ENCODE measurements at regions not wholly inside any gene's neighbourhood (a gene's known extent, or its start where the extent isn't known, plus 50 kb on each side); places are given as distances from the start of the nearest gene placed in this dataset.

DNA sequence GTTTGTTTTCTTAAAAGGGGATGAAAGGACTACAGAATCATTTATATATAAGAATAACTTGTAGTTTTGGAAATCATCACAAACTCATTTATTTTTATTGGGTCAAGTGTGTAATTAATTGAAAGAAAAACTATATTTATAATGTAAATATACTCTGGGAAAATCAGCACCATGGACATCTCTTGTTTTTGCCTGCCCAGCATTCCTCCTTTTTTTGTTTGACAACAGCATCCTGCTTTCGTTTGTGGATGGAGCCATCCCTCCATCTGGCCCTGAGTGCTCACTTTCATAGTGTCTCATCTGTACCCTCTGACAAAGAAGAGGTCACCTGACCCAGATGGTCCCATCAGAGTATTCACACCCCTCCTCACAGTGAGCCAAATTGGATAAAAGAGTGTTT is 308.2 kb upstream of the HTR1E start:
- TF ChIP-seq, protein P1, sequence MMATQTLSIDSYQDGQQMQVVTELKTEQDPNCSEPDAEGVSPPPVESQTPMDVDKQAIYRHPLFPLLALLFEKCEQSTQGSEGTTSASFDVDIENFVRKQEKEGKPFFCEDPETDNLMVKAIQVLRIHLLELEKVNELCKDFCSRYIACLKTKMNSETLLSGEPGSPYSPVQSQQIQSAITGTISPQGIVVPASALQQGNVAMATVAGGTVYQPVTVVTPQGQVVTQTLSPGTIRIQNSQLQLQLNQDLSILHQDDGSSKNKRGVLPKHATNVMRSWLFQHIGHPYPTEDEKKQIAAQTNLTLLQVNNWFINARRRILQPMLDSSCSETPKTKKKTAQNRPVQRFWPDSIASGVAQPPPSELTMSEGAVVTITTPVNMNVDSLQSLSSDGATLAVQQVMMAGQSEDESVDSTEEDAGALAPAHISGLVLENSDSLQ (IDR thresholded peaks at IDR 0.05): no peak
- no peak for TF ChIP-seq ZNF384 (IDR thresholded peaks at IDR 0.05)
- no peak for TF ChIP-seq FOXK2 (IDR thresholded peaks at IDR 0.05)
- TF ChIP-seq BHLHE40 (IDR thresholded peaks at IDR 0.05; ENCODE audit: borderline replicate concordance): no peak
- no peak for TF ChIP-seq FOXM1 (IDR thresholded peaks at IDR 0.05; ENCODE audit: borderline replicate concordance)
- TF ChIP-seq TARDBP (IDR thresholded peaks at IDR 0.05): no peak
- no peak for TF ChIP-seq ELF4 (IDR thresholded peaks at IDR 0.05)
- TF ChIP-seq SP1 (IDR thresholded peaks at IDR 0.05): no peak
- no peak for TF ChIP-seq SUZ12 (IDR thresholded peaks at IDR 0.05)
- no peak for TF ChIP-seq CTBP1 (IDR thresholded peaks at IDR 0.05; ENCODE audit: borderline replicate concordance)
- no peak for TF ChIP-seq LEF1 (IDR thresholded peaks at IDR 0.05; ENCODE audit: borderline replicate concordance)
- TF ChIP-seq ARNT (IDR thresholded peaks at IDR 0.05): no peak
- TF ChIP-seq FOXA1 (IDR thresholded peaks at IDR 0.05): no peak
- no peak for TF ChIP-seq NFRKB (IDR thresholded peaks at IDR 0.05)

All from HEK293T (cell line).